ENCODE measurements at regions not wholly inside any gene's neighbourhood (a gene's known extent, or its start where the extent isn't known, plus 50 kb on each side); places are given as distances from the start of the nearest gene placed in this dataset.

DNA sequence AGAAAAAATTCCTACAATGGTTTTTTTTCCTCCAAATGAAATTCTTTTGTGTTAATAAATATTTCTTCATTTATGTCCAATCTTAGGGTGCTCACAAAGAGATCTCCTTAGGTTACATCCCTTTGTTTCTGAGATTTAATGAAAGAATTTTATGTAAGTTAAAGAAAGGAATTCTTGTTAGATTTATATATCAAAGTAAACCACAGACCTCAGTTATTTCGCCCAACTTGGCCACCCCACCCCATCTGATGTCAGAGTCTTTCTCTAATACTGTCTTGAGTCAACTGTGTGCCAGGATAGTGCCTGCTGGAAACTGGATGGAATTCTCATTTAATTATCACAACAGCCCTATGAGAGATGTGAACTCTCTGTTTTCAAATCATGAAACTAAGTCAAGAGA lies 259.9 kb downstream of the OPA1 start:
- TF ChIP-seq, protein P1, sequence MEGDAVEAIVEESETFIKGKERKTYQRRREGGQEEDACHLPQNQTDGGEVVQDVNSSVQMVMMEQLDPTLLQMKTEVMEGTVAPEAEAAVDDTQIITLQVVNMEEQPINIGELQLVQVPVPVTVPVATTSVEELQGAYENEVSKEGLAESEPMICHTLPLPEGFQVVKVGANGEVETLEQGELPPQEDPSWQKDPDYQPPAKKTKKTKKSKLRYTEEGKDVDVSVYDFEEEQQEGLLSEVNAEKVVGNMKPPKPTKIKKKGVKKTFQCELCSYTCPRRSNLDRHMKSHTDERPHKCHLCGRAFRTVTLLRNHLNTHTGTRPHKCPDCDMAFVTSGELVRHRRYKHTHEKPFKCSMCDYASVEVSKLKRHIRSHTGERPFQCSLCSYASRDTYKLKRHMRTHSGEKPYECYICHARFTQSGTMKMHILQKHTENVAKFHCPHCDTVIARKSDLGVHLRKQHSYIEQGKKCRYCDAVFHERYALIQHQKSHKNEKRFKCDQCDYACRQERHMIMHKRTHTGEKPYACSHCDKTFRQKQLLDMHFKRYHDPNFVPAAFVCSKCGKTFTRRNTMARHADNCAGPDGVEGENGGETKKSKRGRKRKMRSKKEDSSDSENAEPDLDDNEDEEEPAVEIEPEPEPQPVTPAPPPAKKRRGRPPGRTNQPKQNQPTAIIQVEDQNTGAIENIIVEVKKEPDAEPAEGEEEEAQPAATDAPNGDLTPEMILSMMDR (IDR thresholded peaks at IDR 0.05 in 8 of 11, conservative IDR thresholded peaks at IDR 0.05 in 3 of 11), result no peak
- TF ChIP-seq POLR2A (IDR thresholded peaks at IDR 0.05), result no peak
- TF ChIP-seq POLR2AphosphoS5 (IDR thresholded peaks at IDR 0.05), result no peak
